Thoracic aorta (tissue), 2 donors: ENCODE measurements at regions not wholly inside any gene's neighbourhood (a gene's known extent, or its start where the extent isn't known, plus 50 kb on each side); places are given as distances from the start of the nearest gene placed in this dataset.

Experiments used
- ATAC-seq: fragments of 150-250 bp; one replicate; pipeline ENCODE4 v1.8.0; 2017; ENCODE audit warnings: low read depth; ENCODE audit not compliant: insufficient number of reproducible peaks, low FRiP score
- DNase-seq: peaks from one replicate; pipeline ENCODE4 v3.0.0-alpha.2; 2020; ENCODE audit warnings: low spot score
- H3K27ac ChIP-seq, 2 donors: fragments of 200-600 bp; sonication (generic); 1 replicate in 1 of 2; 2 replicates in 1 of 2; pipeline ENCODE4 v1.5.1; 2016; ENCODE audit warnings: mild to moderate bottlenecking in 2 of 2, moderate library complexity in 2 of 2
- H3K27me3 ChIP-seq: fragments of 200-600 bp; sonication (generic); replicated peaks from 2 replicates; pipeline ENCODE4 v1.6.0; 2016; ENCODE audit warnings: mild to moderate bottlenecking; ENCODE audit not compliant: insufficient read depth
- H3K36me3 ChIP-seq: fragments of 200-600 bp; sonication (generic); one replicate; pipeline ENCODE4 v1.5.1; 2016
- H3K4me1 ChIP-seq, 2 donors: fragments of 200-600 bp; sonication (generic); 1 replicate in 1 of 2; 2 replicates in 1 of 2; pipeline versions ENCODE4 v1.5.1 to v1.6.0; 2016; ENCODE audit warnings: low read depth in 2 of 2, mild to moderate bottlenecking in 1 of 2; ENCODE audit not compliant: control insufficient read depth in 1 of 2
- H3K4me3 ChIP-seq: fragments of 200-600 bp; sonication (generic); 2 replicates; pipeline ENCODE4 v1.5.1; 2016; ENCODE audit warnings: mild to moderate bottlenecking
- H3K9me3 ChIP-seq: fragments of 200-600 bp; sonication (generic); 2 replicates; pipeline ENCODE4 v1.5.1; 2016
- CTCF ChIP-seq: fragments of 200-600 bp; sonication (generic); IDR thresholded peaks from one replicate; pipeline ENCODE4 v1.5.1; 2019; ENCODE audit warnings: antibody characterized with exemption

GRCh38 chr3:87390353-87390752, 114.0 kb upstream of the POU1F1 start:
- ATAC-seq: no peak
- no peaks in the 10 kb centered on the region for H3K4me1 ChIP-seq
- H3K4me3 ChIP-seq: no peak overlapping the region
- H3K9me3 ChIP-seq: no peaks in the 10 kb centered on the region
- no peak overlapping the region for H3K27ac ChIP-seq
- H3K27me3 ChIP-seq: no peaks in the 10 kb centered on the region
- DNase-seq: no peak
- no peaks in the 10 kb centered on the region for H3K36me3 ChIP-seq
- no peak for TF ChIP-seq CTCF

- Histone ChIP-seq H3K27me3 (no peaks in the 10 kb centered on the region), H3K9me3 (no peaks in the 10 kb centered on the region), H3K4me1 (no peaks in the 10 kb centered on the region), H3K27ac (no peak overlapping the region), H3K4me3 (no peak overlapping the region), H3K36me3 (no peaks in the 10 kb centered on the region)
- TF ChIP-seq CTCF: no peak
- DNase-seq (no peak), ATAC-seq (no peak)
Observed at GRCh38 chr3:87375231-87375682, 98.9 kb upstream of the POU1F1 start.

DNA sequence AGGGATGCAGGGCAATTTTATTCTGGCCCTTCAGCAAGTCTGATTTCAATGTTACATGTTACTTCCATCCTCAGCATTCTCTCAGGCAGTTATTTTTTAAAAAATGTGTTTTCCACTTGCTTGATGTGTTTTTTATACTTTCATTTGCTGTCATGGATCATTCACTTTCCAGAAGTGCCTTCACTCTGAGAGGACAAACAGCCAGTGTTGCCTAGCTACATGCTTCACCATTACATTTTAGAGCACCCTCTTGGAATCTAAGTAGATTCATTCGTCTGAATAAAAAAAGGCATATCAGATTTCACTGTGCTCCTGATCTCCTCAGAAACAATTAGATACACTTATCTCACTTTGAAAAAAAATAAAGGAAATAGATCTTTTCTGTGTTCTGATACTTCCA, 93.6 kb upstream of the POU1F1 start:
- Histone ChIP-seq H3K27ac (no peak overlapping the region), H3K4me1 (no peaks in the 10 kb centered on the region), H3K9me3 (no peaks in the 10 kb centered on the region), H3K27me3 (no peaks in the 10 kb centered on the region), H3K36me3 (no peaks in the 10 kb centered on the region), H3K4me3 (no peak overlapping the region)
- DNase-seq (no peak), ATAC-seq (no peak)
- no peak for TF ChIP-seq CTCF

- no peak for DNase-seq
- Histone ChIP-seq H3K4me1 (no peaks in the 10 kb centered on the region), H3K27ac (no peak overlapping the region), H3K9me3 (no peaks in the 10 kb centered on the region), H3K4me3 (no peak overlapping the region), H3K36me3 (no peaks in the 10 kb centered on the region), H3K27me3 (no peaks in the 10 kb centered on the region)
- TF ChIP-seq CTCF: no peak
- ATAC-seq: no peak
Observed at GRCh38 chr3:87367736-87368135, 91.4 kb upstream of the POU1F1 start.

DNA sequence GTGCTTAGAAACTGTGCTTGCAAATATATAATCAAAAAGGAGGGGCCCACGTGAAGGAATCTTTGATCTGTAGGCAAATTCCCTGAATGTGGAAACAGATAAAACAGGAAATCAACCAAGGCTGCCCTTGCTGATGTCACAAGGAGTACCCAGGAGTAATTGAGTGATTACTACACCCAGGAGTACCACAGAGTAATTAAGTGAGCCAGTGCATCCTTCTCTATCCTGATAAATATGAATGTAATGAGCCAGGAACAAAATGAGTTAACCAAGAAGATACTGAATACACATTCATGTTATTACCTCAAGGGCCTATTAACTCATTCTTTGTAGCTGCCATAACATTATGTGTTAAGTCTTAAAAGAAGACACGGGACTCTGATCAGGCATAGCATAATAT, 87.3 kb upstream of the POU1F1 start:
- Histone ChIP-seq H3K4me3 (no peak overlapping the region), H3K27ac (no peak overlapping the region), H3K9me3 (no peaks in the 10 kb centered on the region), H3K36me3 (no peaks in the 10 kb centered on the region), H3K27me3 (no peaks in the 10 kb centered on the region), H3K4me1 (peaks cover 0 to 5% of the 10 kb centered on the region in 2 donors)
- DNase-seq (no peak), ATAC-seq (no peak)
- TF ChIP-seq CTCF: no peak
